ENCODE measurements at regions not wholly inside any gene's neighbourhood (a gene's known extent, or its start where the extent isn't known, plus 50 kb on each side); places are given as distances from the start of the nearest gene placed in this dataset.
"Not testable (repeated sequence)": the region's sequence is repeated elsewhere in the genome, so short reads cannot be mapped to it uniquely, and the experiment has no call there.

GRCh38 chr4:64729561-64729960 is 320.3 kb upstream of the TECRL start:
- H3K79me2 ChIP-seq (ENCODE audit: insufficient read depth, low read depth, low read length): no peaks in the 10 kb centered on the region
- no peaks in the 10 kb centered on the region for H4K20me1 ChIP-seq (ENCODE audit: insufficient read depth, low read length)
- H3K9me2 ChIP-seq (ENCODE audit: insufficient read depth, low read length): no peaks in the 10 kb centered on the region
- H3K27ac ChIP-seq (ENCODE audit: low read depth, low read length, poor library complexity, severe bottlenecking): no peak overlapping the region
- no peaks in the 10 kb centered on the region for H3K4me1 ChIP-seq (ENCODE audit: insufficient read depth, low read length, poor library complexity, severe bottlenecking)
- no peak for DNase-seq (ENCODE audit: low spot score)
- H3K9me3 ChIP-seq (ENCODE audit: low read length): no peaks in the 10 kb centered on the region
- ChIA-PET CTCF (ENCODE audit: unreplicated experiment) (no interaction called here), POLR2A (no interaction called here)
- BruUV-seq (replicated peaks): no TSS peak
- no peak overlapping the region for H3K4me3 ChIP-seq (ENCODE audit: low read depth, low read length, poor library complexity, severe bottlenecking)
- no peak overlapping the region for H3K4me2 ChIP-seq (ENCODE audit: low read length)
- intact Hi-C loops (cut with micrococcal nuclease; ENCODE audit: unreplicated experiment): no loop called here
- H3K36me3 ChIP-seq (ENCODE audit: insufficient read depth, low read length): no peaks in the 10 kb centered on the region
- H2AFZ ChIP-seq (ENCODE audit: low read length): no peak overlapping the region
- TF ChIP-seq CTCF (conservative IDR thresholded peaks at IDR 0.05; ENCODE audit: low read length): no peak
- TF ChIP-seq EZH2phosphoT487 (IDR thresholded peaks at IDR 0.05; ENCODE audit: borderline replicate concordance, low read depth, low read length): no peak

- intact Hi-C loops (cut with micrococcal nuclease; ENCODE audit: unreplicated experiment): no loop called here
- no peak for DNase-seq (ENCODE audit: low spot score)
- ChIA-PET POLR2A (interaction anchor here (0.5 to 0.7 kb wide), 2 partner anchors 11 to 35 kb away, joined by 3 to 4 read pairs; no protein-coding TSS in a partner anchor), CTCF (ENCODE audit: unreplicated experiment) (no interaction called here)
- Histone ChIP-seq H3K9me2 (ENCODE audit: insufficient read depth, low read length) (no peaks in the 10 kb centered on the region), H3K4me2 (ENCODE audit: low read length) (no peak overlapping the region), H3K4me1 (ENCODE audit: insufficient read depth, low read length, poor library complexity, severe bottlenecking) (no peaks in the 10 kb centered on the region), H3K4me3 (ENCODE audit: low read depth, low read length, poor library complexity, severe bottlenecking) (no peak overlapping the region), H3K27ac (ENCODE audit: low read depth, low read length, poor library complexity, severe bottlenecking) (no peak overlapping the region), H3K79me2 (ENCODE audit: insufficient read depth, low read depth, low read length) (no peaks in the 10 kb centered on the region), H3K9me3 (ENCODE audit: low read length) (no peaks in the 10 kb centered on the region), H3K36me3 (ENCODE audit: insufficient read depth, low read length) (no peaks in the 10 kb centered on the region), H4K20me1 (ENCODE audit: insufficient read depth, low read length) (no peaks in the 10 kb centered on the region), H2AFZ (ENCODE audit: low read length) (no peak overlapping the region)
- TF ChIP-seq CTCF (conservative IDR thresholded peaks at IDR 0.05; ENCODE audit: low read length): no peak
- TF ChIP-seq EZH2phosphoT487 (IDR thresholded peaks at IDR 0.05; ENCODE audit: borderline replicate concordance, low read depth, low read length): no peak
- BruUV-seq (replicated peaks): no TSS peak
Measured at GRCh38 chr4:64727960-64728359, 318.7 kb upstream of the TECRL start.

- CTCF ChIA-PET (ENCODE audit: unreplicated experiment); H3K36me3 ChIP-seq (ENCODE audit: insufficient read depth, low read length); H3K4me1 ChIP-seq (ENCODE audit: insufficient read depth, low read length, poor library complexity, severe bottlenecking); BruUV-seq (replicated peaks); intact Hi-C loops (cut with micrococcal nuclease; ENCODE audit: unreplicated experiment); H4K20me1 ChIP-seq (ENCODE audit: insufficient read depth, low read length); DNase-seq (ENCODE audit: low spot score); H3K4me2 ChIP-seq (ENCODE audit: low read length); H3K27ac ChIP-seq (ENCODE audit: low read depth, low read length, poor library complexity, severe bottlenecking); H3K9me2 ChIP-seq (ENCODE audit: insufficient read depth, low read length); H2AFZ ChIP-seq (ENCODE audit: low read length); H3K9me3 ChIP-seq (ENCODE audit: low read length); H3K4me3 ChIP-seq (ENCODE audit: low read depth, low read length, poor library complexity, severe bottlenecking); H3K79me2 ChIP-seq (ENCODE audit: insufficient read depth, low read depth, low read length): not testable (repeated sequence)
- POLR2A ChIA-PET: interaction anchor here (0.7 kb wide), 1 partner anchor 11 kb away, joined by 3 read pairs; no protein-coding TSS in a partner anchor
Measured at GRCh38 chr4:64727391-64727790, 318.1 kb upstream of the TECRL start.

Data from OCI-LY7 (cell line).